A673 (cell line): ENCODE measurements at regions not wholly inside any gene's neighbourhood (a gene's known extent, or its start where the extent isn't known, plus 50 kb on each side); places are given as distances from the start of the nearest gene placed in this dataset.

Source experiments
- BruUV-seq: library from RNA; stranded (reverse); fragments of 400-500 nt; replicated peaks from 2 replicates; lab custom pipeline; 2021; lab: Mats Ljungman, UMichigan
- CTCF ChIA-PET: fragments of 300-600 bp; sonication (Branson Sonifier 250); formaldehyde crosslinking; loops from one replicate; lab custom pipeline; 2022; ENCODE audit warnings: antibody characterized with exemption; lab: Charles Lee
- POLR2A ChIA-PET: fragments of 300-600 bp; sonication (Branson Sonifier 250); formaldehyde crosslinking; loops from one replicate; lab custom pipeline; 2022; ENCODE audit warnings: antibody characterized with exemption; ENCODE audit not compliant: low non-redundant PET; lab: Charles Lee
- DNase-seq: peaks from one replicate; pipeline ENCODE4 v3.0.0-alpha.2; 2015; ENCODE audit warnings: low spot score
- H3K27ac ChIP-seq: fragments of 200-600 bp; sonication (generic); 2 replicates; pipeline ENCODE4 v1.5.1; 2016; ENCODE audit warnings: mixed run types, low read depth, mild to moderate bottlenecking, mixed read lengths, antibody characterized with exemption, low read length; ENCODE audit not compliant: poor library complexity, severe bottlenecking
- H3K27me3 ChIP-seq: fragments of 200-600 bp; sonication (generic); replicated peaks from 2 replicates; pipeline ENCODE4 v1.6.1; 2017; ENCODE audit warnings: mixed run types, low read depth, mild to moderate bottlenecking, mixed read lengths, antibody characterized with exemption, low read length; ENCODE audit not compliant: insufficient read depth, poor library complexity
- H3K36me3 ChIP-seq: fragments of 200-600 bp; sonication (generic); 2 replicates; pipeline ENCODE4 v1.6.1; 2016; ENCODE audit warnings: mixed run types, mild to moderate bottlenecking, mixed read lengths, antibody characterized with exemption, low read length; ENCODE audit not compliant: insufficient read depth, poor library complexity, severe bottlenecking
- H3K4me1 ChIP-seq: fragments of 200-600 bp; sonication (generic); 2 replicates; pipeline ENCODE4 v1.6.1; 2017; ENCODE audit warnings: mixed run types, mild to moderate bottlenecking, mixed read lengths, antibody characterized with exemption, low read length; ENCODE audit not compliant: insufficient read depth, poor library complexity, severe bottlenecking
- H3K4me3 ChIP-seq: fragments of 200-600 bp; sonication (generic); 2 replicates; pipeline ENCODE4 v1.5.1; 2016; ENCODE audit warnings: low read depth, mixed run types, mild to moderate bottlenecking, mixed read lengths, low read length; ENCODE audit not compliant: poor library complexity, severe bottlenecking
- H3K9me3 ChIP-seq: fragments of 200-600 bp; sonication (generic); 2 replicates; pipeline ENCODE4 v1.6.1; 2016; ENCODE audit warnings: mixed run types, low read depth, mild to moderate bottlenecking, mixed read lengths, antibody characterized with exemption, low read length; ENCODE audit not compliant: poor library complexity, severe bottlenecking
- EZH2 ChIP-seq: fragments of 200-600 bp; sonication (generic); IDR thresholded peaks from 2 replicates; pipeline ENCODE4 v1.6.1; 2017; ENCODE audit warnings: borderline replicate concordance, low read depth, mild to moderate bottlenecking, mixed read lengths, antibody characterized with exemption, low read length; ENCODE audit not compliant: poor library complexity, severe bottlenecking
- intact Hi-C: fragments of 100-400 bp; cut with micrococcal nuclease; formaldehyde crosslinking; loops from one replicate; pipeline ENCODE4 v1.10.0; 2022; ENCODE audit not compliant: unreplicated experiment
- TF ChIP-seq, protein P1 (sequence below): fragments of 300-800, 200-600 bp; sonication (generic); conservative IDR thresholded peaks from 2 replicates; pipeline ENCODE4 v1.5.1; 2017; ENCODE audit warnings: low read depth, mild to moderate bottlenecking, antibody characterized with exemption, low read length, moderate library complexity, mixed read lengths

DNA sequence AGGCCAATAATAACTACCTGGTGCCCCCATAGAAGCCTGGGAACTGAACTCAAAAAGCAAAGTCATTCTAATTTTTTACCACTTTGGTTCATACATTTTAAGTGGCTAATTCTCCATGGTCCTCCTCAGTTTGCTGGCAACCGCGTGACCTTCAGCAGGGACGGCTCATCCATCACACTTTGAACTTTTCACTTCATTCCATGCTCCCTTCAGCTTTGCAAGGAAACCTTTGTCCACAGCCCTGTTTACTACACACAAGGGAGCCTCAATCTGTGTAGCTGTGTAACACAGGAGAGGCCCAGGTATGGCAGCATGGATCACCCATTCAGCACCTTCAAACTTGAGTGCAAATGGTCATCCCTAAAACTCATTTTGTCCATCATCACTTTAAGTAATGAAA is 552.4 kb downstream of the IRX1 start:
- Histone ChIP-seq H3K4me3 (no peak overlapping the region), H3K9me3 (peaks cover 26% of the 10 kb centered on the region), H3K27me3 (no peaks in the 10 kb centered on the region), H3K36me3 (no peaks in the 10 kb centered on the region), H3K4me1 (no peaks in the 10 kb centered on the region), H3K27ac (no peak overlapping the region)
- intact Hi-C loops: no loop called here
- ChIA-PET POLR2A (no interaction called here), CTCF (no interaction called here)
- no peak for DNase-seq
- TF ChIP-seq EZH2: no peak
- TF ChIP-seq, protein P1, sequence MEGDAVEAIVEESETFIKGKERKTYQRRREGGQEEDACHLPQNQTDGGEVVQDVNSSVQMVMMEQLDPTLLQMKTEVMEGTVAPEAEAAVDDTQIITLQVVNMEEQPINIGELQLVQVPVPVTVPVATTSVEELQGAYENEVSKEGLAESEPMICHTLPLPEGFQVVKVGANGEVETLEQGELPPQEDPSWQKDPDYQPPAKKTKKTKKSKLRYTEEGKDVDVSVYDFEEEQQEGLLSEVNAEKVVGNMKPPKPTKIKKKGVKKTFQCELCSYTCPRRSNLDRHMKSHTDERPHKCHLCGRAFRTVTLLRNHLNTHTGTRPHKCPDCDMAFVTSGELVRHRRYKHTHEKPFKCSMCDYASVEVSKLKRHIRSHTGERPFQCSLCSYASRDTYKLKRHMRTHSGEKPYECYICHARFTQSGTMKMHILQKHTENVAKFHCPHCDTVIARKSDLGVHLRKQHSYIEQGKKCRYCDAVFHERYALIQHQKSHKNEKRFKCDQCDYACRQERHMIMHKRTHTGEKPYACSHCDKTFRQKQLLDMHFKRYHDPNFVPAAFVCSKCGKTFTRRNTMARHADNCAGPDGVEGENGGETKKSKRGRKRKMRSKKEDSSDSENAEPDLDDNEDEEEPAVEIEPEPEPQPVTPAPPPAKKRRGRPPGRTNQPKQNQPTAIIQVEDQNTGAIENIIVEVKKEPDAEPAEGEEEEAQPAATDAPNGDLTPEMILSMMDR: no peak
- BruUV-seq: no TSS peak

DNA sequence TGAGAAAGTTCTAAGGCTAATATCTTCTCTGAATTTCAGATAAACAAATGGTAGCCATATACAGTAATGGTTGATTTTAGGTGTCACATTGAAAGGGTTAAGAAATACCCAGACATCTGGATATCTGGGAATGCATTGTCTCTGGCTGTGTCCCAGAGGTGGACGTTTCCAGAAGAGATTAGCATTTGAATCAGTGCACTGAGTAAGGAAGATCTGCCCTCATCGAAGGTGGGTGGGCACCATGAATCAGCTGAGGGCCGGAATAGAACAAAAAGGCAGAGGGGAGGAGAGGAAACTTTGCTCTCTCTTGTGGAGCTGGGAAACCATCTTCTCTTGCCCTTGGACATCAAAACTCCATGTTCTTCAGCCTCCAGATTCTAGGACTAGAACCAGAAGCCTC is 554.4 kb downstream of the IRX1 start:
- intact Hi-C loops: no loop called here
- Histone ChIP-seq H3K4me1 (no peaks in the 10 kb centered on the region), H3K4me3 (no peak overlapping the region), H3K27ac (no peak overlapping the region), H3K27me3 (no peaks in the 10 kb centered on the region), H3K9me3 (peaks cover 45% of the 10 kb centered on the region), H3K36me3 (no peaks in the 10 kb centered on the region)
- no TSS peak for BruUV-seq
- CTCF ChIA-PET: no interaction called here
- no peak for TF ChIP-seq EZH2
- TF ChIP-seq, protein P1: no peak
- DNase-seq: no peak
- POLR2A ChIA-PET: no interaction called here

DNA sequence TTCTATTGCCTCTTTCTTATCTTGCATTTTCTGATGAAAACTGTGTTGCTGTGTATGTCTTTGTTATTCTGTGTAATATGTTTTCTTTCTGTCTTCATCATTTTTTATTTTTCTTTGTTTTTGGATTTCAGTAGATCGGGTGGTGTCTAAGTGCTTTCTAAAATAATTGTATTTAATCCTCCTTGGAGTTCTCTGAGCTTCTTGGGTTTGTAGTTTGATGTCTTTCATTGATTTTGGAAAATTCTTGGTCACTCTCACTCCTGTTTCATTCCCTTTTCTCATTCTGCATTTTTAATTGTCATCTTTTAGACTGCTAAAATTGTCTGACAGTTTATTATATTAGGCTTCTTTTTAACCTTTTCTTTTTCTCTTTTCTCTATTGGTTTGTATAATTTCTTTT is 560.5 kb downstream of the IRX1 start:
- CTCF ChIA-PET: no interaction called here
- intact Hi-C loops: no loop called here

More for the DNA sequence above, 560.5 kb downstream of the IRX1 start:
- Histone ChIP-seq H3K27me3 (no peaks in the 10 kb centered on the region), H3K4me1 (no peaks in the 10 kb centered on the region), H3K4me3 (no peak overlapping the region), H3K27ac (no peak overlapping the region), H3K36me3 (no peaks in the 10 kb centered on the region), H3K9me3 (peaks cover 43% of the 10 kb centered on the region)
- POLR2A ChIA-PET: no interaction called here
- no peak for TF ChIP-seq EZH2
- TF ChIP-seq, protein P1: no peak
- DNase-seq: no peak
- BruUV-seq: no TSS peak
